Aorta (tissue), 5 donors: ENCODE measurements at regions not wholly inside any gene's neighbourhood (a gene's known extent, or its start where the extent isn't known, plus 50 kb on each side); places are given as distances from the start of the nearest gene placed in this dataset.
"Not testable (repeated sequence)": the region's sequence is repeated elsewhere in the genome, so short reads cannot be mapped to it uniquely, and the experiment has no call there.

Experiments
- ATAC-seq: fragments of 200-7000 bp; cut with Tn5 transposase; one replicate; pipeline ENCODE4 v1.9.1; 2022; ENCODE audit warnings: moderate library complexity; ENCODE audit not compliant: low FRiP score
- DNase-seq, 2 donors: peaks; one replicate each; pipeline ENCODE4 v3.0.0-alpha.2; 2020
- H3K27ac ChIP-seq, 2 donors: one replicate each; pipeline ENCODE4 v1.5.1; 2013; ENCODE audit warnings: low read length in 2 of 2, mild to moderate bottlenecking in 2 of 2, moderate library complexity in 2 of 2, control low read depth in 1 of 2, inconsistent platforms in 1 of 2, low read depth in 1 of 2
- H3K27me3 ChIP-seq, 2 donors: one replicate each; pipeline ENCODE4 v1.6.1; 2013; ENCODE audit warnings: control low read depth in 1 of 2, low read length in 1 of 2, mild to moderate bottlenecking in 1 of 2, moderate library complexity in 1 of 2; ENCODE audit not compliant: insufficient read depth in 2 of 2, control insufficient read depth in 1 of 2
- H3K36me3 ChIP-seq, 2 donors: one replicate each; pipeline ENCODE4 v1.6.1; 2013; ENCODE audit warnings: control low read depth in 1 of 2, low read length in 1 of 2, mild to moderate bottlenecking in 1 of 2; ENCODE audit not compliant: insufficient read depth in 2 of 2, control insufficient read depth in 1 of 2
- H3K4me1 ChIP-seq, 2 donors: one replicate each; pipeline ENCODE4 v1.6.1; 2013; ENCODE audit warnings: low read length in 2 of 2, control low read depth in 1 of 2, mild to moderate bottlenecking in 1 of 2, moderate library complexity in 1 of 2; ENCODE audit not compliant: insufficient read depth in 2 of 2, control insufficient read depth in 1 of 2
- H3K4me3 ChIP-seq, 2 donors: one replicate each; pipeline ENCODE4 v1.5.1; 2013; ENCODE audit warnings: low read length in 2 of 2, control low read depth in 1 of 2, mild to moderate bottlenecking in 1 of 2
- H3K9me3 ChIP-seq: one replicate; pipeline ENCODE4 v1.6.1; 2013; ENCODE audit warnings: mild to moderate bottlenecking, low read length; ENCODE audit not compliant: control insufficient read depth
- whole genome bisulfite sequencing, 2 donors: extraction: QIAGEN DNeasy Blood & Tissue Kit; methylation state at CpG; one replicate each; pipeline ENCODE4 v1.1.7; 2013; 5-methylcytosine and 5-hydroxymethylcytosine counted together
- intact Hi-C, 2 donors: fragments of 100-400 bp; cut with DNase I; formaldehyde crosslinking; loops; one replicate each; pipeline versions ENCODE4 v1.14.2 to v1.15.0; 2022
- donor health status: healthy with polysubstance abuse.
- donor health status: Bipolar disorder and iron deficiency.
- donor health status: DM: no; HTN: no; CAD: no.
- donor health status: DM: no; HTN: no; CAD: no.
- donor health status: DM: yes; HTN: yes; CAD: no.

DNA sequence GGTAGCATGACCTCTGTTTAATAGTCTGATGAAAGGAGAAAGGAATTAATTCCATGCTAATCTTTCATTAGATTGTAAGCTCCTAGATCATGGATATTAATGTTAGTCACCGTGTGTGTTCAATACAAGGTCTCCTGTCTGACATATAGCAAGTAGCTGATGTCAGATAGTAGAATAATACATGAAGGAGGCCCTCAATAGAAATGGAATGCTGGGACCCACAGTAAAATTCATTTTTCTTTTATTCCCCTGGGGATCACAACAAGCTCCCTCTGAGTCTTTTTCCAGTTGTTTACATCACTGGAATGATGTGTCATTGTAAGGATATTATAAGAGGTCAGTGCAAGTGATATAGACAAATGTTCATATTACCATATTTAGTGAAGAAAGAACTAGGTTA is 240.3 kb upstream of the TRPC7 start:
- H3K27me3 ChIP-seq = no peaks in the 10 kb centered on the region
- H3K4me3 ChIP-seq = no peak overlapping the region
- ATAC-seq (no peak), DNase-seq (no peak)
- no peaks in the 10 kb centered on the region for H3K36me3 ChIP-seq
- peaks cover 6% of the 10 kb centered on the region for H3K9me3 ChIP-seq
- H3K27ac ChIP-seq = no peak overlapping the region
- intact Hi-C loops = no loop called here
- WGBS, 2 donors = 68 to 72% methylated on average over 1 of the region's 1 CpG
- H3K4me1 ChIP-seq = no peaks in the 10 kb centered on the region

DNA sequence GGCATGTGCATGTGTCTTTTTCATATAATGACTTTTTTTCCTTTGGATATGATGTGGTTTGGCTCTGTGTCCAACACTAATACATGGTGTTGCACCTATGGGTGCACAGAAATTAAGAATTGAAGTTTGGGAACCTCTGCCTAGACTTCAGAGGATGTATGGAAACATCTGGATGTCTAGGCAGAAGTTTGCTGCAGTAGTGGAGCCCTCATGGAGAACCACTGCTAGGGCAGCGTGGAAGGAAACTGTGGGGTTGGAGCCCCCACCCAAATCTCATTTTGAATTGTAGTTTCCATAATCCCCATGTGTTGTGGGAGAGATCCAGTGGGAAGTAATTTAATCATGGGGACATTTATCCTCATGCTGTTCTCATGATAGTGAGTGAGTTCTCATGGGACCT is 235.0 kb upstream of the TRPC7 start:
- intact Hi-C loops = no loop called here
- ATAC-seq = no peak
- Histone ChIP-seq H3K9me3 (peaks cover 1% of the 10 kb centered on the region), H3K4me3 (no peak overlapping the region), H3K27me3 (no peaks in the 10 kb centered on the region), H3K36me3 (no peaks in the 10 kb centered on the region), H3K4me1 (no peaks in the 10 kb centered on the region), H3K27ac (no peak overlapping the region)
- no peak for DNase-seq
- WGBS, 2 donors = 76% methylated on average over 1 of the region's 1 CpG

DNA sequence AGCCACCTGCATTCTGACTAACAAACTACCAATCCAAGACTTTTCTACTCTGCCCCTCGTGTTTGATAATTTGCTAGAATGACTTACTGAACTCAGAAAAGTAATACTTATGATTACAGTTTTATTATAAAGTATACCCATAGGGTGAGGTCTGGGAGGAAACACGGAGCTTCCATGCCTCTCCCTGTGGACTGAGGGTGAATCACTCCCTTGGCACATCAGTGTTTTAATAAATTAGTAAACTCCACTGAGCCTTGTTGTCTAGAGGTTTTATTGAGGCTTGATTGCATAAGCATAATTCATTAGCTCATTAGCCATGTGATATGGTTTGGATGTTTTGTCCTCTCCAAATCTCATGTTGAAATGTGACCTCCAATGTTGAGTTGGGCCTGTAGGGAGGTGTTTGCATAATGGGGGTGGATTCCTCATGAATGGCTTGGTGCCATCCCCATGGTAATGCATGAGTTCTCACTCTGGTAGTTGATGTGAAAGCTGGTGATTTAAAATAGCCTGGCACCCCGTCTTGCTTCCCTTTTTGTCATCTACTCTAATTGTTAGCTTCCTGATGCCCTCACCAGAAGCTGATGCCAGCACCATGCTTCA is 233.6 kb upstream of the TRPC7 start:
- intact Hi-C loops = no loop called here

DNA sequence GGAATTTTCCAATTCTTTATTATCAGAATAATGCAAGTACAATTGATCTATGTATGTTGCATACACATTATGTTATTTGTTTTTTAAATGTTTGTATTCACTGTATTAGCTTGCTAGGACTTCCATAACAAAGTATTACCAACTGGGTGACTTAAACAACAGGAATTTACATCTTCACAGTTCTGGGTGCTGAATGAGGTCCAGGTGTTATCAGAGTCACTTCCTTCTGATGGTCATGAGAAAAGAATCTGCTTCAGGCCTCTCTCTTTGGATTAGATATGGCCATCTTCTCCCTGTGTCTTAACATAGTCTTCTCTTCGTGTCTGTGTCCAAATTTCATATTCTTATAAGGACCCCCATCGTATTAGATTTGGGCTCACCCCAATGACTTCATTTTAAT is 229.1 kb upstream of the TRPC7 start:
- ATAC-seq = no peak

More for the DNA sequence above, 233.6 kb upstream of the TRPC7 start:
- no peaks in the 10 kb centered on the region for H3K36me3 ChIP-seq
- no peak for DNase-seq
- H3K4me1 ChIP-seq = no peaks in the 10 kb centered on the region
- H3K27ac ChIP-seq = no peak overlapping the region
- ATAC-seq = no peak
- H3K4me3 ChIP-seq = no peak overlapping the region
- no peaks in the 10 kb centered on the region for H3K27me3 ChIP-seq
- 58 to 64% methylated on average over 3 of the region's 3 CpGs for WGBS, 2 donors
- peaks cover 1% of the 10 kb centered on the region for H3K9me3 ChIP-seq

DNA sequence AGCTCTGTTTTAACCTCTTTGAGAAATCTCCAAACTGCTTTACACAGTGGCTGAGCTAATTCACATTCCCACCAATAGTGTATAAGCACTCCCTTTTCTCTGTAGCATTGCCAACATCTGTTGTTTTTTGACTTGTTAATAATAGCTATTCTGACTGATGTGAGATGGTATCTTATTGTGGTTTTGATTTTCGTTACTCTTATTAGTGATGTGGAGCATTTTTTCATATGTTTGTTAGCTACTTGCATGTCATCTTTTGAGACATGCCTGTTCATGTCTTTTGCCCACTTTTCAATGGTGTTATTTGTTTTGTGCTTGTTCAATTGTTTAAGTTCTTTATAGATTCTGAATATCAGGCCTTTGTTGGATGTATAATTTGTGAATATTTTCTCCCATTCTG is 225.2 kb upstream of the TRPC7 start:
- no peaks in the 10 kb centered on the region for H3K9me3 ChIP-seq
- no peak for ATAC-seq
- intact Hi-C loops = no loop called here
- no peak overlapping the region for H3K4me3 ChIP-seq
- no peak for DNase-seq
- H3K27me3 ChIP-seq = no peaks in the 10 kb centered on the region
- H3K36me3 ChIP-seq = no peaks in the 10 kb centered on the region
- H3K4me1 ChIP-seq = no peaks in the 10 kb centered on the region
- 52 to 55% methylated on average over 1 of the region's 1 CpG for whole genome bisulfite sequencing, 2 donors
- no peak overlapping the region for H3K27ac ChIP-seq

More for the DNA sequence above, 229.1 kb upstream of the TRPC7 start:
- 64 to 69% methylated on average over 2 of the region's 2 CpGs for WGBS, 2 donors
- intact Hi-C loops = no loop called here
- Histone ChIP-seq H3K27ac (no peak overlapping the region), H3K36me3 (no peaks in the 10 kb centered on the region), H3K9me3 (no peaks in the 10 kb centered on the region), H3K27me3 (no peaks in the 10 kb centered on the region), H3K4me1 (no peaks in the 10 kb centered on the region), H3K4me3 (no peak overlapping the region)
- no peak for DNase-seq

DNA sequence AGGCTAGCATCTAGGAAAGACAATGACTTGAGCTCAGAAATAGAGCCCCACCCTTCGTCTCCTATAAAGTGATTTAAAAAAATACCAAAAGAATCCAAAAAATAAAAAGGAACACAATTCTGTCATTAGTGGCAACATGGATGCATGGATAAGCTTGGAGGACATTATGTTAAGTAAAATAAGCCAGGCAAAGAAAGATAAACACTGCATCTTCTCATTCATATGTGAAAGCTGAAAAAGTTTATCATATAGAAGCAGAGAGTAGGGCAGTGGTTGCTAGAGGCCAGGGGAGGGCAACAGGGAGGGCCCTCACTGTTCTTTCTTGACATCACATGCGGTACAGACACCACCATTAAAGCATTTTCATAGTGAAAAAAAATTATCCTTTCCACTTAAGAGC is 220.9 kb upstream of the TRPC7 start:
- 64 to 72% methylated on average over 2 of the region's 2 CpGs for WGBS, 2 donors
- no peak overlapping the region for H3K4me3 ChIP-seq
- intact Hi-C loops = no loop called here
- no peak for ATAC-seq
- no peaks in the 10 kb centered on the region for H3K27me3 ChIP-seq
- no peaks in the 10 kb centered on the region for H3K4me1 ChIP-seq
- no peak overlapping the region for H3K27ac ChIP-seq
- no peaks in the 10 kb centered on the region for H3K36me3 ChIP-seq
- DNase-seq = no peak
- H3K9me3 ChIP-seq = no peaks in the 10 kb centered on the region

DNA sequence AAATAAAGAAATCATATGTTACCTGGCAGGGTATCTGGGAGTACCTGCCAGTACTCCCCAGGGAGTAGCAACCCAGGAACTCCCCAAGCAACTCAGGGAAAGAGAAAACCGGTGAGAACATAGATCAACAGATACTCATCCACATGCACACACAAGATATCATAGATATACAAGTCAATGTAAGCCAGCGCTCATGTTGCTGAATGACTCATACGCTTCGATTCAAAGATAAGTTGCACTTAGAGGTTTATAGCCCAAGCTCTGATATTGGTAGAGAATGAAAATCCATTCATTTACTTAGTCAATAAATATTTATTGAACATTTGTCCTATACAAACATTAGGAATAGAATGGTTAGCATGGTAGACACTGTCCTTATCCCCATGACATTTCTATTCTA is 219.1 kb upstream of the TRPC7 start:
- H3K4me3 ChIP-seq = no peak overlapping the region
- WGBS, 2 donors = 83 to 89% methylated on average over 4 of the region's 4 CpGs
- ATAC-seq (no peak), DNase-seq (no peak)
- no peak overlapping the region for H3K27ac ChIP-seq
- no peaks in the 10 kb centered on the region for H3K27me3 ChIP-seq
- H3K4me1 ChIP-seq = no peaks in the 10 kb centered on the region
- H3K9me3 ChIP-seq = no peaks in the 10 kb centered on the region
- H3K36me3 ChIP-seq = no peaks in the 10 kb centered on the region
- intact Hi-C loops = no loop called here

DNA sequence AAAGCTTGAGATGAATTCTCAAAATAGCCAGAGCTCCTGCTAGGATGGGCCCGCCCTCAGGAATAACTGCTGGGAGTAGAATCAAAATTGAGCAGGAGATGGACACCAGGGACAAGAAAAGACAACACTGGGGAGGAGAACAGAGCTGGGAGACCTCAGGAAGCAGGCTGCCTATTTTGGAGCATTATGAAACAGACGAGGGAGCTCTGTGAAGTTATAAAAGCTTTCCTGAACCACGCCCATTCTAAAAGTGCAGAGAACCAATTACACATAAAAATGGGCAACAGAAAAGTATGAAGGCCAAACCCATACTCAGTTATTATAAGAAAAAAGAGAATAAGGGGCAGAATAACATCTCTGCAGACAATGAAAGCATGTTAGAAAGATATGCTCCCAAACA is 213.9 kb upstream of the TRPC7 start:
- Histone ChIP-seq H3K27ac (no peak overlapping the region), H3K9me3 (no peaks in the 10 kb centered on the region), H3K4me1 (no peaks in the 10 kb centered on the region), H3K27me3 (no peaks in the 10 kb centered on the region), H3K36me3 (no peaks in the 10 kb centered on the region), H3K4me3 (no peak overlapping the region)
- intact Hi-C loops = no loop called here
- ATAC-seq (no peak), DNase-seq (no peak)
- 49 to 59% methylated on average over 3 of the region's 3 CpGs for WGBS, 2 donors

DNA sequence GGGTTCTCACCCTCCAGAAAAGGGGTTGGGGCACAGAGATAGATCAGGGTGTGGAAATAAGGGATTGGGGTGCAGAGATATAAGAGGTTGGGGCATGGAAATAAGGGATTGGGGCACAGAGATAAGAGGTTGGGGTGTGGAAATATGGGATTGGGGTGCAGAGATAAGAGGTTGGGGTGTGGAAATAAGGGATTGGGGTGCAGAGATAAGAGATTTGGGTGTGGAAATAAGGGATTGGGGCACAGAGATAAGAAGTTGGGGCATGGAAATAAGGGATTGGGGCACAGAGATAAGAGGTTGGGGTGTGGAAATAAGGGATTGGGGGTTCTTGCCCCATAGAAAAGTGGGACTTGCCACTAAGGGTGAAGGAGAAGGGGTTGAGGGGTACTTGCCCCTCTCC is 204.5 kb upstream of the TRPC7 start:
- H3K4me3 ChIP-seq, H3K36me3 ChIP-seq, ATAC-seq, H3K9me3 ChIP-seq, DNase-seq, H3K4me1 ChIP-seq, H3K27me3 ChIP-seq, H3K27ac ChIP-seq, intact Hi-C loops: not testable (repeated sequence)
